ENCODE measurements at regions not wholly inside any gene's neighbourhood (a gene's known extent, or its start where the extent isn't known, plus 50 kb on each side); places are given as distances from the start of the nearest gene placed in this dataset.
"Not testable (repeated sequence)": the region's sequence is repeated elsewhere in the genome, so short reads cannot be mapped to it uniquely, and the experiment has no call there.

DNA sequence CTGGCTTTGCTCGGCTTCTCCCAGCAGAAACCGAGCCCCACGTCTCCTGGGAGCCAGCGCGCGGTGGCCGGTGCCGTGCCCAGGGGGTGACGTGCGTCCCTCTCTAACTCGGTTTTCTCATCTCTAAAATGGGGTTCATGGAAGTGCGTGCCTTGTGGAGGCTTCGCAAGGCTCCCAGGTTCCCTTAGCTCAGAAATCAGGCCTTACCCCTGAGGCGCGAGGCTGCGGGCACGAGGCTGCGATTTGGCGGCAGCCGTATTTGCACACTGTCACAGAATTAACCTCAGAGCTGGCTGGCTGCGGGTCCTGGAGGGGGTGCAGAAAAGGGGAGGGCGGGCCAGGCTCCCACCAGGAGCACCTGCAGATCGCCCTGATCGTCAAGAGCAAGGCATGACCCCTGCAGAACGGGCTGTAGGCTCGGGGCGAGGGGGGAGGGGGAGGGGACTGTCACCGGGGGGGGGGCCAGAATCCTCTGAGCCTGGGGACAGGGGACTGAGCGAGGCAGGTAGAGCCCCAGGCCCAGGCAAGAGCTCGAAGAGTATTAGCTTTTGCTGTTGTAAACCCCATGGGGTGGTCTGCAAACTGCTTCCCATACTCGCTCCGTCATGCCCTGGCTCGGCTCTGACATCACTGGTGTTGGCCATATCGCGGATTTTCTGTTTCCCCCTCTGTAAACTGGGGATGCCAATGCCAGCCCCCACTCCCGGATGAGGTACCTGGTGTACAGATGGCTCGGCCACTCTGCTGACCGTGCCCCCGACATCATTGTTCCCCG is 62.2 kb downstream of the CCNE1 start:
- no peaks in the 10 kb centered on the region for H3K36me3 ChIP-seq

DNA sequence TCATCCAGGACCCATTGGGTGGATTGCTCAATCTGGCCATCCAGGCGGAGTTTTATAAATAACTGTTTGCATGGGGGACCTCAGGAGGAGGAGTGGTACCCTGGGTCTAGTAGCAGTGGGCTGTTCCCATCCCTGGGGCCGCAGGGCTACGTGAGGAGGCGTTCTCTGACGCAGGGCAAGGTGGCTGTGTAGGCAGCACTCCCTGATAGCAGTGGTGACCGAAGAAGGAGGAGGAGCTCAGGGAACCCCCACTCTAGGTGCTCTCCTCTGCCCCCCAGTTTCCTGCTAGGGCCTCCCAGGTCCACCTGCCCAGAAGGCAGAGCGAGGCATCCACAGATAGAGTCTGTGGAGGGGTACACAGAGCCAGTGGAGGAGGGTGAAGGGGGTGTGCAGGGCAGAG is 64.1 kb downstream of the CCNE1 start:
- Histone ChIP-seq H3K4me1 (peaks cover 8 to 9% of the 10 kb centered on the region in 2 donors), H3K9me3 (no peaks in the 10 kb centered on the region), H3K4me3 (no peak overlapping the region), H3K27me3 (peaks cover 9% of the 10 kb centered on the region), H3K27ac (no peak overlapping the region), H3K36me3 (no peaks in the 10 kb centered on the region)
- no peak for DNase-seq (ENCODE audit: low spot score in 2 of 2)
- intact Hi-C loops (cut with DNase I): loop anchor here (10.0 kb wide), 1 partner anchor 261 kb away; no protein-coding TSS in a partner anchor
- TF ChIP-seq, protein P1, sequence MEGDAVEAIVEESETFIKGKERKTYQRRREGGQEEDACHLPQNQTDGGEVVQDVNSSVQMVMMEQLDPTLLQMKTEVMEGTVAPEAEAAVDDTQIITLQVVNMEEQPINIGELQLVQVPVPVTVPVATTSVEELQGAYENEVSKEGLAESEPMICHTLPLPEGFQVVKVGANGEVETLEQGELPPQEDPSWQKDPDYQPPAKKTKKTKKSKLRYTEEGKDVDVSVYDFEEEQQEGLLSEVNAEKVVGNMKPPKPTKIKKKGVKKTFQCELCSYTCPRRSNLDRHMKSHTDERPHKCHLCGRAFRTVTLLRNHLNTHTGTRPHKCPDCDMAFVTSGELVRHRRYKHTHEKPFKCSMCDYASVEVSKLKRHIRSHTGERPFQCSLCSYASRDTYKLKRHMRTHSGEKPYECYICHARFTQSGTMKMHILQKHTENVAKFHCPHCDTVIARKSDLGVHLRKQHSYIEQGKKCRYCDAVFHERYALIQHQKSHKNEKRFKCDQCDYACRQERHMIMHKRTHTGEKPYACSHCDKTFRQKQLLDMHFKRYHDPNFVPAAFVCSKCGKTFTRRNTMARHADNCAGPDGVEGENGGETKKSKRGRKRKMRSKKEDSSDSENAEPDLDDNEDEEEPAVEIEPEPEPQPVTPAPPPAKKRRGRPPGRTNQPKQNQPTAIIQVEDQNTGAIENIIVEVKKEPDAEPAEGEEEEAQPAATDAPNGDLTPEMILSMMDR (IDR thresholded peaks at IDR 0.05): no peak

More for the DNA sequence above, 62.2 kb downstream of the CCNE1 start:
- TF ChIP-seq, protein P1 (IDR thresholded peaks at IDR 0.05): no peak
- Histone ChIP-seq H3K4me3 (peak overlapping the region; percentile 58 to 63), H3K27me3 (peaks cover 9% of the 10 kb centered on the region), H3K4me1 (peaks cover 8 to 9% of the 10 kb centered on the region in 2 donors), H3K9me3 (no peaks in the 10 kb centered on the region), H3K27ac (no peak overlapping the region)
- intact Hi-C loops (cut with DNase I): loop anchor here (1.0 to 10.0 kb wide), 3 partner anchors 114 to 259 kb away; no protein-coding TSS in a partner anchor
- DNase-seq (ENCODE audit: low spot score in 2 of 2): no peak

DNA sequence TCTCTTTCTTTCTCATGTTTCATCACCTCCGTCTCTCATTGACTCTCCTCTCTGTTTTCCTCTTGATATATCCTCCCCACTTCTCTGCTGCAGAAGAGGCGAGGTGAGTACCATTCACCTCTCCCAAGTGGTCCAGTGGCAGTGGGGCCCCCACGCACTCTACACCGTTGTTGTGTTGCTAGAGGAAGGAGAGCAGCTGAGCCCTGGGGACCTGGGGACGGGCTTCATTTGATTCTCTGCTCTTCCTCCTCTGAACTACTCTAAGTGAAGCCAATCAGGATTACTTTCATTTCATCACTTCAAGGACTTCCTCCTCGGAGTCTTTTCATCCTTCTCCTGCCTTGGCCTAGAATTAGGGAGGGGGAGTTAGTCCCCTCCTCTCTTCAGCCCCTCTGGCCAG is 64.6 kb downstream of the CCNE1 start:
- peaks cover 9% of the 10 kb centered on the region for H3K27me3 ChIP-seq
- no peak for DNase-seq (ENCODE audit: low spot score in 2 of 2)

DNA sequence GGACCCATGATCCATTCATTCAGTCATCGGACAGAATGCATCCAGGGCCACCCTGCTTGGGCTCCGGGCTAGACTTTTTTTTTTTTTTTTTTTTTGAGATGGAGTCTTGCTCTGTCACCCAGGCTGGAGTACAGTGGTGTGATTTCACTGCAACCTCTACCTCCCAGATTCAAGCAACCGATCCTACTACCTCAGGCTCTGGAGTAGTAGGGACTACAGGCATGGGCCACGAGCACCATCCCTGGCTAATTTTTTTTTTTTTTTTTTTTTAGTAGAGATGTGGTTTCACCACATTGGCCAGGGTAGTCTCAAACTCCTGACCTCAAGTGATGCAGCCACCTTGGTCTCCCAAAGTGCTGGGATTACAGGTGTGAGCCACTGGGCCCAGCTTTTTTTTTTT is 65.1 kb downstream of the CCNE1 start:
- H3K27me3 ChIP-seq: not testable (repeated sequence)

More for the DNA sequence above, 64.6 kb downstream of the CCNE1 start:
- TF ChIP-seq, protein P1 (IDR thresholded peaks at IDR 0.05): no peak
- Histone ChIP-seq H3K4me3 (no peak overlapping the region), H3K9me3 (no peaks in the 10 kb centered on the region), H3K36me3 (no peaks in the 10 kb centered on the region), H3K4me1 (peaks cover 8 to 9% of the 10 kb centered on the region in 2 donors), H3K27ac (no peak overlapping the region)
- intact Hi-C loops (cut with DNase I): loop anchor here (10.0 kb wide), 1 partner anchor 262 kb away; no protein-coding TSS in a partner anchor

DNA sequence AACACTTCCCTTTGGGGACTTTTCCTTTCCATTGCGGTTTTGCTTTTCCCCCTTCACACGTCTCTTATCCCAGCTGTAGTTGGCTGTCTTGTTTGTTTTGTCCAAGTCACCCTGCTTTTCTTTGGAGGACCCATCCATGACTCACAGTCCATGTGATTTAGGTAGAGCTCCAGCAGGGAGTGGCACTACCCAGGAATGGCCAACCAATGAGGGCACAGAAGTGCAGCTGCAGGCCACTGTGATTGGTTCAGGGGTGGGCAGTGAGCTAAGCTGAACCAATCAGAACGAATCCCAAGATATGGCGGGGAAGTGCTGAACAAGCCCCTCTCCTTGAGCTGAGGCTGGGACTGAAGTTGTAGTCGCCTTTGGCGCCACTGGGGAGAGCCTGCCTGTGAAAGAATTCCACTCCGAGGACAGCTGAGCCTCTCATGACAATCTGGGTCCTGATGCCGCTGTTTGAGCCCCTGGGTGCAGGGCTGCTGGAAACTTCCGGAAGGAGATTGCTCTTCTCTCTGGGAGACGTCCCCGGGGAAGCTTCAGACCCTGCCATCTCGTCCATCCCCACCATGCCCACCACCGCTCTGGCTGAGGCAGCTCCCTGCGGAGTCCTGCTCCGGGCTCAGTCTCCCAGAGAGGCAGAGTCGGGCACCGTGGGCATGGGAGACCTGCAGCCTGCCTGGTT is 62.9 kb upstream of the URI1 start:
- intact Hi-C loops (cut with DNase I): loop anchor here (10.0 kb wide), 1 partner anchor 264 kb away; no protein-coding TSS in a partner anchor
- H3K4me3 ChIP-seq: no peak overlapping the region
- no peak overlapping the region for H3K27ac ChIP-seq
- H3K9me3 ChIP-seq: no peaks in the 10 kb centered on the region
- H3K27me3 ChIP-seq: no peaks in the 10 kb centered on the region
- no peaks in the 10 kb centered on the region for H3K4me1 ChIP-seq
- TF ChIP-seq, protein P1 (IDR thresholded peaks at IDR 0.05): no peak
- H3K36me3 ChIP-seq: no peaks in the 10 kb centered on the region
- DNase-seq (ENCODE audit: low spot score in 2 of 2): peak in 1 of 2 donors; percentile 74

More for the DNA sequence above, 65.1 kb downstream of the CCNE1 start:
- DNase-seq (ENCODE audit: low spot score in 2 of 2); H3K27ac ChIP-seq; H3K4me1 ChIP-seq; H3K4me3 ChIP-seq; H3K36me3 ChIP-seq; H3K9me3 ChIP-seq: not testable (repeated sequence)
- intact Hi-C loops (cut with DNase I): loop anchor here (10.0 kb wide), 1 partner anchor 262 kb away; no protein-coding TSS in a partner anchor

DNA sequence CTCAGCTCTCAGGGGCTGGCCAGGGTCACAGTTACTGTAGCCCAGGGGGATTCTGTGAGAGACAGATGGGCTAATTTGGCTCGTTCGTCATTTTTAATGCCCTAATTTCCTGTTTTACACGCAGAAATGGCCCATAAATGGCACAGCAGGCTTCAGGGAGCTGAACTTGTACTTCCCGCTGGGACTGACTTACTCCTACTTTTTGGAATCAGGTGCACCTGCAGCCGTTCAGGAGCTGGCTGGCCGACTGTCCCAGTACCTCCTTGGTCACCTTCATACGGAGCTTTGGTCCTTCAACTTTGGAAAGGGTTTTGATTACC is 62.4 kb upstream of the URI1 start:
- H3K4me3 ChIP-seq: no peak overlapping the region
- intact Hi-C loops (cut with DNase I): loop anchor here (10.0 kb wide), 1 partner anchor 265 kb away; no protein-coding TSS in a partner anchor
- TF ChIP-seq, protein P1 (IDR thresholded peaks at IDR 0.05): no peak
- H3K36me3 ChIP-seq: no peaks in the 10 kb centered on the region
- H3K9me3 ChIP-seq: no peaks in the 10 kb centered on the region
- no peaks in the 10 kb centered on the region for H3K27me3 ChIP-seq
- no peaks in the 10 kb centered on the region for H3K4me1 ChIP-seq
- DNase-seq (ENCODE audit: low spot score in 2 of 2): no peak
- H3K27ac ChIP-seq: no peak overlapping the region

Data from ascending aorta (tissue), 2 donors.